ENCODE measurements at regions not wholly inside any gene's neighbourhood (a gene's known extent, or its start where the extent isn't known, plus 50 kb on each side); places are given as distances from the start of the nearest gene placed in this dataset.

- H3K27me3 ChIP-seq (ENCODE audit: insufficient read depth, low read depth), result no peaks in the 10 kb centered on the region
- no peak overlapping the region for H3K9ac ChIP-seq
- peaks cover 10% of the 10 kb centered on the region for H3K4me1 ChIP-seq (ENCODE audit: low read depth, poor library complexity, severe bottlenecking)
- no peak overlapping the region for H3K4me2 ChIP-seq
- TF ChIP-seq CTCF (conservative IDR thresholded peaks at IDR 0.05; ENCODE audit: low read depth, low read length), result no peak
- H2AFZ ChIP-seq (ENCODE audit: low read depth), result no peak overlapping the region
- H4K20me1 ChIP-seq (ENCODE audit: insufficient read depth), result no peaks in the 10 kb centered on the region
- H3K79me2 ChIP-seq (ENCODE audit: insufficient read depth, low read depth), result no peaks in the 10 kb centered on the region
- H3K27ac ChIP-seq, result no peak overlapping the region
- H3K4me3 ChIP-seq (IDR thresholded peaks at IDR 0.05; ENCODE audit: insufficient read depth, low read depth, low read length), result no peak overlapping the region
- no peaks in the 10 kb centered on the region for H3K36me3 ChIP-seq (ENCODE audit: insufficient read depth)
Observed at GRCh38 chr5:116769470-116769869, 194.8 kb upstream of the SEMA6A start.

GRCh38 chr5:116766470-116766947, 191.9 kb upstream of the SEMA6A start:
- no peak overlapping the region for H3K4me3 ChIP-seq (IDR thresholded peaks at IDR 0.05; ENCODE audit: insufficient read depth, low read depth, low read length)
- H3K27ac ChIP-seq, result no peak overlapping the region
- no peak overlapping the region for H2AFZ ChIP-seq (ENCODE audit: low read depth)
- H3K4me2 ChIP-seq, result no peak overlapping the region
- no peaks in the 10 kb centered on the region for H3K27me3 ChIP-seq (ENCODE audit: insufficient read depth, low read depth)
- no peaks in the 10 kb centered on the region for H3K36me3 ChIP-seq (ENCODE audit: insufficient read depth)
- no peak overlapping the region for H3K9ac ChIP-seq
- TF ChIP-seq CTCF (conservative IDR thresholded peaks at IDR 0.05; ENCODE audit: low read depth, low read length), result no peak
- peaks cover 25% of the 10 kb centered on the region for H3K4me1 ChIP-seq (ENCODE audit: low read depth, poor library complexity, severe bottlenecking)
- H4K20me1 ChIP-seq (ENCODE audit: insufficient read depth), result no peaks in the 10 kb centered on the region
- no peaks in the 10 kb centered on the region for H3K79me2 ChIP-seq (ENCODE audit: insufficient read depth, low read depth)

DNA sequence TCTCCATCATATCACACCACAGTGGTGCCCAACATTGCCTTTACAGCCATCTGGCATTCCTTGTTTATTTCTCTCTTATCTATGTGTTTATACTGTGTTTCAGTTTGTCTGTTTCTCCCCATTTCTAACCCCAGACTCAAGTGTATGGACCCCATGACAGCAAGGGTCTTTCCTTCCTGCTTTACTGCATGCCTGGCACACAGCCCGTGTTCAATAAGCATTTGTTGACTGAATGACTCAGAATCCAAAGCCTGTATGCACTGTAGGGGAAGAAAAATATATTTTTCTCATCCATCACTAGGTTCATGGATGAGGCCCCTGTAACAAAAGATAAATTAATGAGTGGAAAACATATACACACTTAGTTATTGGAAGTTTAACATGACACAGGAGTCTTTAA, 190.8 kb upstream of the SEMA6A start:
- no peaks in the 10 kb centered on the region for H3K27me3 ChIP-seq (ENCODE audit: insufficient read depth, low read depth)
- H3K79me2 ChIP-seq (ENCODE audit: insufficient read depth, low read depth), result no peaks in the 10 kb centered on the region
- no peaks in the 10 kb centered on the region for H3K36me3 ChIP-seq (ENCODE audit: insufficient read depth)
- H3K9ac ChIP-seq, result no peak overlapping the region
- H3K4me1 ChIP-seq (ENCODE audit: low read depth, poor library complexity, severe bottlenecking), result peaks cover 25% of the 10 kb centered on the region
- H2AFZ ChIP-seq (ENCODE audit: low read depth), result no peak overlapping the region
- no peak overlapping the region for H3K27ac ChIP-seq
- H3K4me2 ChIP-seq, result no peak overlapping the region
- H4K20me1 ChIP-seq (ENCODE audit: insufficient read depth), result no peaks in the 10 kb centered on the region
- no peak for TF ChIP-seq CTCF (conservative IDR thresholded peaks at IDR 0.05; ENCODE audit: low read depth, low read length)
- no peak overlapping the region for H3K4me3 ChIP-seq (IDR thresholded peaks at IDR 0.05; ENCODE audit: insufficient read depth, low read depth, low read length)

- Histone ChIP-seq H3K4me2 (no peak overlapping the region), H4K20me1 (ENCODE audit: insufficient read depth) (no peaks in the 10 kb centered on the region), H3K27me3 (ENCODE audit: insufficient read depth, low read depth) (no peaks in the 10 kb centered on the region), H3K4me3 (IDR thresholded peaks at IDR 0.05; ENCODE audit: insufficient read depth, low read depth, low read length) (no peak overlapping the region), H2AFZ (ENCODE audit: low read depth) (no peak overlapping the region), H3K36me3 (ENCODE audit: insufficient read depth) (no peaks in the 10 kb centered on the region), H3K9ac (no peak overlapping the region), H3K79me2 (ENCODE audit: insufficient read depth, low read depth) (no peaks in the 10 kb centered on the region), H3K27ac (no peak overlapping the region), H3K4me1 (ENCODE audit: low read depth, poor library complexity, severe bottlenecking) (peaks cover 25% of the 10 kb centered on the region)
- TF ChIP-seq CTCF (conservative IDR thresholded peaks at IDR 0.05; ENCODE audit: low read depth, low read length), result no peak
Observed at GRCh38 chr5:116764941-116765340, 190.3 kb upstream of the SEMA6A start.

Measured in KMS-11 (cell line).